Renal cortical epithelial cell (primary cell): ENCODE measurements at regions not wholly inside any gene's neighbourhood (a gene's known extent, or its start where the extent isn't known, plus 50 kb on each side); places are given as distances from the start of the nearest gene placed in this dataset.
A peak's percentile ranks its signal among the peaks of the same experiment; 100 is the strongest.
"Not testable (repeated sequence)": the region's sequence is repeated elsewhere in the genome, so short reads cannot be mapped to it uniquely, and the experiment has no call there.

ENCODE experiments used
- DNase-seq: peaks from one replicate; pipeline ENCODE4 v3.0.0-alpha.2; 2011; ENCODE audit warnings: low read depth

GRCh38 chr2:107753806-107754205, 72.9 kb upstream of the RGPD4 start:
- not testable (repeated sequence) for DNase-seq

- DNase-seq, result no peak
Measured at GRCh38 chr2:107757223-107757622, 69.5 kb upstream of the RGPD4 start.

GRCh38 chr2:107760620-107761364, 65.9 kb upstream of the RGPD4 start:
- DNase-seq, result no peak

- DNase-seq, result peak; percentile 10
Measured at GRCh38 chr2:107772353-107772752, 54.3 kb upstream of the RGPD4 start.

- DNase-seq, result no peak
Measured at GRCh38 chr2:107775211-107775610, 51.5 kb upstream of the RGPD4 start.

DNA sequence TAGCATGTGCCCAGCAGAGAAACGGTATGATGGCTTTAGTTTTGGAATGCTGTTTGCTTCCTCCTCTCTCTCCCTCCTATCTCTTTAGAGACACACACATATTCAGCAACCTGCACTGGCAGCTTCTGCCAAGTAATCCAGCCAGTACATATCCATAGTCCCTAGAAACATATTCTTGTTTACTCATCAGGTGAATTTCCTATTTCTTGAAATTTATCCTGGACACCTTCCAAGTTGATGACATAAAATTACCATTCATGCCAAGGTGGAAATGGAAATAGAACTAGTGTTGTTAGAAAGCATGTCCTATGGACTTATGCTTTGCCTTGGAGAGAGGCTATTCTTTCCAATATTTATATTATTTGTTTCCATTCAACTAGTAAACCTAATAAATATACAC, 50.9 kb upstream of the RGPD4 start:
- peak; percentile 6 for DNase-seq

DNA sequence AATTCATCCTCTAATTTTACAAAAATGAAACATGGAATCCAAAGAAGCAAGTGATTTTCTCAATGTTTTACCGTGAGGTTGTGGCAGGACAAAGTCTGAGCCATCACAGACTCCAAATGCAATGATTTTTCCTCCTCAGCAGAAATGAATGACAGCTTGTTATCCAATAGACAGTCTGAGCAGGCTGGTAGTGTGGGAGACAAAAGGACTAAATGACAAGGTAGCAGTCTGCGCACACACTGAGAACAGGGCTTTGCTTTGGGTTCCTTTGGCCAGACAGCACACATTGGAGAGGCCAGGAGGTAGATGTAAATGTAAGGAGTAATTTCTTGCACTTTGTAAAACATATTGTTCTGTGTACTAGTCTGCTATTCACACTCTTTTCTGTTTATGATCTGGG, 50.3 kb upstream of the RGPD4 start:
- no peak for DNase-seq
